ENCODE measurements at regions not wholly inside any gene's neighbourhood (a gene's known extent, or its start where the extent isn't known, plus 50 kb on each side); places are given as distances from the start of the nearest gene placed in this dataset.

DNA sequence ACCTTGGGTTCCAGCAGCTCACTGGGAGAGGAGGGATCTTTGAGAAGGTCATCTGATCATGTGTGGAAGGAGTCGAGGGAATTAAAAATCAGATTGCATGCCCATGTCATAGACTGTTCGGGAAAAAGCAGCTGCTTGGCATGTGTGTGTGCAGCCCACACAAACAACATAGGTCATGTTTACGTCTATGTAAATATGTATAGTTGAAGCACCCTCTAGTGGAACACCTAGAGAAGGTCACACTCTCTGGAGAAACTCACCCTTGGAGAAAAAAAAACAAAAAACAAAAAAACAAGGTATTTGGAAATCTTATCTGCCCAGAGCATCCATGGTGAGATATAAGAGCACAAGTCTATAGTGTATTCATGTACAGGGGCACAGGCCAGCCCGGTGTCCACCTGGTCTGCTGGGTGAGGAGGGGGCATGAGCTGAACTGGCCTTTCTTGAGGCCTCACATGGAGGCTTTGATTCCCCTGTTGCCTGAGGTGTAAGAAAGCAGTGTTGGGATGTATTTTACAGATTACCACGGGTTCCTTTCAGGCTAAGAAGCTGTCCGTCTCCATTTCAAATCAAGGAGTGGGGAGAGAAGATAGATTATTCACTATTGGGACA lies 98.0 kb downstream of the NPY start:
- no peaks in the 10 kb centered on the region for H3K27me3 Mint-ChIP-seq (ENCODE audit: insufficient read depth, unreplicated experiment)
- peaks cover 22% of the 10 kb centered on the region for H3K4me1 Mint-ChIP-seq (ENCODE audit: insufficient read depth, unreplicated experiment)
- peak; percentile 40 for DNase-seq (ENCODE audit: unreplicated experiment)
- TF ChIP-seq, protein P1, sequence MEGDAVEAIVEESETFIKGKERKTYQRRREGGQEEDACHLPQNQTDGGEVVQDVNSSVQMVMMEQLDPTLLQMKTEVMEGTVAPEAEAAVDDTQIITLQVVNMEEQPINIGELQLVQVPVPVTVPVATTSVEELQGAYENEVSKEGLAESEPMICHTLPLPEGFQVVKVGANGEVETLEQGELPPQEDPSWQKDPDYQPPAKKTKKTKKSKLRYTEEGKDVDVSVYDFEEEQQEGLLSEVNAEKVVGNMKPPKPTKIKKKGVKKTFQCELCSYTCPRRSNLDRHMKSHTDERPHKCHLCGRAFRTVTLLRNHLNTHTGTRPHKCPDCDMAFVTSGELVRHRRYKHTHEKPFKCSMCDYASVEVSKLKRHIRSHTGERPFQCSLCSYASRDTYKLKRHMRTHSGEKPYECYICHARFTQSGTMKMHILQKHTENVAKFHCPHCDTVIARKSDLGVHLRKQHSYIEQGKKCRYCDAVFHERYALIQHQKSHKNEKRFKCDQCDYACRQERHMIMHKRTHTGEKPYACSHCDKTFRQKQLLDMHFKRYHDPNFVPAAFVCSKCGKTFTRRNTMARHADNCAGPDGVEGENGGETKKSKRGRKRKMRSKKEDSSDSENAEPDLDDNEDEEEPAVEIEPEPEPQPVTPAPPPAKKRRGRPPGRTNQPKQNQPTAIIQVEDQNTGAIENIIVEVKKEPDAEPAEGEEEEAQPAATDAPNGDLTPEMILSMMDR (IDR thresholded peaks at IDR 0.05; ENCODE audit: unreplicated experiment), result peak; percentile 60
- H3K4me3 Mint-ChIP-seq (ENCODE audit: unreplicated experiment), result no peak overlapping the region
- H3K27ac Mint-ChIP-seq (ENCODE audit: low read depth, unreplicated experiment), result no peak overlapping the region
- intact Hi-C loops (cut with micrococcal nuclease), result loop anchor here (1.0 to 5.0 kb wide), 5 partner anchors 92 to 810 kb away; partner anchors contain the start of gene STK31
- BruUV-seq (replicated peaks), result no TSS peak
- no peaks in the 10 kb centered on the region for H3K9me3 Mint-ChIP-seq (ENCODE audit: unreplicated experiment)
- POLR2A ChIA-PET, result interaction anchor here (1.0 to 1.6 kb wide), 3 partner anchors 443 to 785 kb away, joined by 3 to 6 read pairs (median 4); partner anchors contain the start of gene CCDC126
- CTCF ChIA-PET, result interaction anchor here (0.6 to 2.8 kb wide), 50 partner anchors 10 to 1113 kb away, joined by 3 to 60 read pairs (median 3); no protein-coding TSS in a partner anchor
- no peaks in the 10 kb centered on the region for H3K36me3 Mint-ChIP-seq (ENCODE audit: insufficient read depth, unreplicated experiment)

- Mint-ChIP-seq H3K27me3 (ENCODE audit: insufficient read depth, unreplicated experiment) (no peaks in the 10 kb centered on the region), H3K36me3 (ENCODE audit: insufficient read depth, unreplicated experiment) (no peaks in the 10 kb centered on the region), H3K4me3 (ENCODE audit: unreplicated experiment) (no peak overlapping the region), H3K27ac (ENCODE audit: low read depth, unreplicated experiment) (no peak overlapping the region), H3K4me1 (ENCODE audit: insufficient read depth, unreplicated experiment) (peaks cover 22% of the 10 kb centered on the region), H3K9me3 (ENCODE audit: unreplicated experiment) (no peaks in the 10 kb centered on the region)
- DNase-seq (ENCODE audit: unreplicated experiment), result no peak
- BruUV-seq (replicated peaks), result no TSS peak
- intact Hi-C loops (cut with micrococcal nuclease), result loop anchor here (5.0 kb wide), 2 partner anchors 671 to 811 kb away; partner anchors contain the start of gene STK31
- POLR2A ChIA-PET, result no interaction called here
- CTCF ChIA-PET, result interaction anchor here (0.6 to 1.0 kb wide), 3 partner anchors 13 to 1292 kb away, joined by 3 to 4 read pairs (median 3); no protein-coding TSS in a partner anchor
- TF ChIP-seq, protein P1 (IDR thresholded peaks at IDR 0.05; ENCODE audit: unreplicated experiment), result no peak
These were observed 99.1 kb downstream of the NPY start for GRCh38 chr7:24383055-24383454.

DNA sequence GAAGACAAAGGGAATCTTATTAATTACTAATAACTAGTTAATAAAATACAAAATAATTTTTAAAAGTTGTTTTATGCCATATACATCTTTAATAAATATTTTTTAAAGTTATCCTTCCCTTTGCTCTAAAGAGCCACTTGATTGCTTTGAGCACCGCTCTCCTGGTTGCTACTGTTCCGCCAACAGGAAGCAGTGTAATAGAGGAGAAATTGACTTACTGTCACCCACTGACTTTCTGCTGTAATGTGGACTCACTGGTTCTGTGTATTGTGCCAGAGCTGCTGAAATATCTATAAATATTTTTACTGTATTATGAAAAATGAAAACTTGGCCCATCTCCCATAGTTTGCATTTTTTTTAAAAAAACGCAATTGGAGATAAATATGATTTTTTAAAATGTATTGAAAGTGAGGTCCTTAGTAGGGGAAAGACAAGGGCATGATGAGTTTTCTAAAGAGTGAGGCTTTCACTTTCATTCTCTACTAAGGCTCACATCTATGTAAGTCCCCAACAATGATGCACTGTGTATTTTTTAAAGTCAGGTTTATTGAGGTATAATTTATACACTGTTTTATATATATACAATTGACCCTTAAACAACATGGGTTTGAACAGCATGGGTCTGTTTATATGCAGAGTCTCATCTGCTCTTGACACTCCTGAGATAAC lies 100.5 kb downstream of the NPY start:
- Mint-ChIP-seq H3K4me3 (ENCODE audit: unreplicated experiment) (no peak overlapping the region), H3K27me3 (ENCODE audit: insufficient read depth, unreplicated experiment) (no peaks in the 10 kb centered on the region), H3K4me1 (ENCODE audit: insufficient read depth, unreplicated experiment) (peaks cover 17% of the 10 kb centered on the region), H3K9me3 (ENCODE audit: unreplicated experiment) (no peaks in the 10 kb centered on the region), H3K36me3 (ENCODE audit: insufficient read depth, unreplicated experiment) (no peaks in the 10 kb centered on the region), H3K27ac (ENCODE audit: low read depth, unreplicated experiment) (no peak overlapping the region)
- intact Hi-C loops (cut with micrococcal nuclease), result loop anchor here (5.0 kb wide), 2 partner anchors 672 to 812 kb away; partner anchors contain the start of gene STK31
- POLR2A ChIA-PET, result interaction anchor here (0.5 kb wide), 1 partner anchor 520 kb away, joined by 4 read pairs; no protein-coding TSS in a partner anchor
- CTCF ChIA-PET, result interaction anchor here (0.6 kb wide), 1 partner anchor 713 kb away, joined by 3 read pairs; no protein-coding TSS in a partner anchor
- no TSS peak for BruUV-seq (replicated peaks)
- TF ChIP-seq, protein P1 (IDR thresholded peaks at IDR 0.05; ENCODE audit: unreplicated experiment), result no peak
- DNase-seq (ENCODE audit: unreplicated experiment), result no peak

GRCh38 chr7:24388212-24388611 lies 104.2 kb downstream of the NPY start:
- no peak for DNase-seq (ENCODE audit: unreplicated experiment)
- ChIA-PET CTCF (interaction anchor here (0.6 kb wide), 1 partner anchor 40 kb away, joined by 3 read pairs; no protein-coding TSS in a partner anchor), POLR2A (no interaction called here)
- TF ChIP-seq, protein P1 (IDR thresholded peaks at IDR 0.05; ENCODE audit: unreplicated experiment), result no peak
- Mint-ChIP-seq H3K36me3 (ENCODE audit: insufficient read depth, unreplicated experiment) (no peaks in the 10 kb centered on the region), H3K9me3 (ENCODE audit: unreplicated experiment) (no peaks in the 10 kb centered on the region), H3K4me1 (ENCODE audit: insufficient read depth, unreplicated experiment) (no peaks in the 10 kb centered on the region), H3K27ac (ENCODE audit: low read depth, unreplicated experiment) (no peak overlapping the region), H3K4me3 (ENCODE audit: unreplicated experiment) (no peak overlapping the region), H3K27me3 (ENCODE audit: insufficient read depth, unreplicated experiment) (no peaks in the 10 kb centered on the region)
- no TSS peak for BruUV-seq (replicated peaks)
- intact Hi-C loops (cut with micrococcal nuclease), result no loop called here

Data from MCF 10A (cell line).